SU-DHL-6 (cell line): ENCODE measurements at regions not wholly inside any gene's neighbourhood (a gene's known extent, or its start where the extent isn't known, plus 50 kb on each side); places are given as distances from the start of the nearest gene placed in this dataset.

Experiments
- H2AFZ ChIP-seq: fragments of 200-600 bp; sonication (generic); 2 replicates; pipeline ENCODE4 v1.6.1; 2014; ENCODE audit warnings: low read depth, mild to moderate bottlenecking, moderate library complexity, mixed read lengths, antibody characterized with exemption, low read length; ENCODE audit not compliant: severe bottlenecking
- H3F3A ChIP-seq: fragments of 200-600 bp; shearing (Covaris generic); 2 replicates; pipeline ENCODE4 v1.6.0; 2016; ENCODE audit warnings: antibody characterized with exemption, mild to moderate bottlenecking; ENCODE audit not compliant: insufficient read depth
- H3K27ac ChIP-seq: fragments of 200-600 bp; sonication (generic); 2 replicates; pipeline ENCODE4 v1.5.1; 2016; ENCODE audit warnings: low read depth, mild to moderate bottlenecking, low read length, moderate library complexity, mixed read lengths
- H3K27me3 ChIP-seq: fragments of 200-600 bp; sonication (generic), shearing (Covaris generic); 2 replicates; pipeline ENCODE4 v1.6.0; 2014; ENCODE audit warnings: mild to moderate bottlenecking, low read length
- H3K36me3 ChIP-seq: fragments of 200-600 bp; sonication (generic); 2 replicates; pipeline ENCODE4 v1.6.1; 2014; ENCODE audit warnings: mild to moderate bottlenecking, low read length, mixed read lengths
- H3K4me2 ChIP-seq: fragments of 300-600, 200-600 bp; shearing (Covaris generic), sonication (generic); 2 replicates; pipeline ENCODE4 v1.6.0; 2014; ENCODE audit warnings: low read length, low read depth, mild to moderate bottlenecking; ENCODE audit not compliant: poor library complexity, severe bottlenecking
- H3K4me3 ChIP-seq: fragments of 200-600 bp; sonication (generic); 2 replicates; pipeline ENCODE4 v1.5.1; 2014; ENCODE audit warnings: antibody characterized with exemption, low read length, mild to moderate bottlenecking, mixed read lengths; ENCODE audit not compliant: insufficient read depth, poor library complexity, severe bottlenecking
- H3K79me2 ChIP-seq: fragments of 200-600 bp; sonication (generic); 2 replicates; pipeline ENCODE4 v1.6.1; 2014; ENCODE audit warnings: mild to moderate bottlenecking, low read length, moderate library complexity; ENCODE audit not compliant: insufficient read depth
- H3K9ac ChIP-seq: fragments of 200-600 bp; sonication (generic); 2 replicates; pipeline ENCODE4 v1.7.0; 2014; ENCODE audit warnings: mild to moderate bottlenecking, low read length
- H3K9me2 ChIP-seq: fragments of 200-600 bp; sonication (generic); replicated peaks from 2 replicates; pipeline ENCODE4 v1.6.1; 2014; ENCODE audit warnings: low read length; ENCODE audit not compliant: insufficient read depth
- H3K9me3 ChIP-seq: fragments of 200-600 bp; sonication (generic); 2 replicates; pipeline ENCODE4 v1.6.1; 2014; ENCODE audit warnings: low read length, mixed read lengths; ENCODE audit not compliant: insufficient read depth
- H4K20me1 ChIP-seq: fragments of 200-600 bp; sonication (generic); 2 replicates; pipeline ENCODE4 v1.6.1; 2014; ENCODE audit warnings: low read depth, mild to moderate bottlenecking, antibody characterized with exemption, low read length, moderate library complexity, mixed read lengths
- EZH2phosphoT487 ChIP-seq: fragments of 200-600 bp; sonication (generic), shearing (Covaris generic); conservative IDR thresholded peaks from 2 replicates; pipeline ENCODE4 v1.6.1; 2018; ENCODE audit warnings: mild to moderate bottlenecking, antibody characterized with exemption, low read length, moderate library complexity, mixed read lengths
- TF ChIP-seq, protein P1 (sequence below): fragments of 200-600 bp; sonication (generic); IDR thresholded peaks from one replicate; pipeline ENCODE4 v1.5.1; 2017; ENCODE audit warnings: antibody characterized with exemption, mild to moderate bottlenecking, low read length, moderate library complexity; ENCODE audit not compliant: insufficient read depth, poor library complexity, severe bottlenecking

- no peak overlapping the region for H3K4me2 ChIP-seq
Observed at GRCh38 chr3:106364477-106364876, 495.7 kb upstream of the CBLB start.

DNA sequence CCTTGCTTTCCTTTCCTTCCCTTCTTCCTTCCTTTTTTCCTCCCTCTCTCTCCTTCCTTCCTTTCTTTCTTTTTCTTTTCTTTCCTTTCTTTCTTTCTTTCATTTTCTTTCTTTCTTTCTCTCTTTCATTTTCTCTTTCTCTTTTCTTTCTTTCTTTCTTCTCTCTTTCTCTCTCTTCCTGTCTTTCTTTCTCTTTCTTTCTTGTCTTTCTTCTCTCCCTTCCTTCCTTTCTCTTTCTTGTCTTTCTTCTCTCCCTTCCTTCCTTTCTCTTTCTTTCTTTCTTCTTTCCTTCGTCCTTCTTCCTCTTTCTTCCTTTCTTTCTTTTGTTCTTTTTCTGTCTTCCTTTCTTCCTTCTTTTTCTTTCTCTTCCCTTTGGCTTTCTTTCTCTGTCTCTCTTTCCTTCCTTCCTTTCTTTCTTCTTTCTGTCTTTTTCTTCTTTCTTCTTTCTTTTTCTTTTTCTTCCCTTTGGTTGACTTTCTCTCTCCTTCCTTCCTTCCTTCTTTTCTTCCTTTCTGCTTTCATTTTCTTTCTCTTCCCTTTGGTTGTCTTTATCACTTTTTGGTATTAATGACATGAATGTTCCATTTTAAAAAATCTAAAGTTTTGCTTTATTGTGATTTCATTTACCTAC is 496.4 kb upstream of the CBLB start:
- H3K79me2 ChIP-seq: no peaks in the 10 kb centered on the region
- TF ChIP-seq, protein P1, sequence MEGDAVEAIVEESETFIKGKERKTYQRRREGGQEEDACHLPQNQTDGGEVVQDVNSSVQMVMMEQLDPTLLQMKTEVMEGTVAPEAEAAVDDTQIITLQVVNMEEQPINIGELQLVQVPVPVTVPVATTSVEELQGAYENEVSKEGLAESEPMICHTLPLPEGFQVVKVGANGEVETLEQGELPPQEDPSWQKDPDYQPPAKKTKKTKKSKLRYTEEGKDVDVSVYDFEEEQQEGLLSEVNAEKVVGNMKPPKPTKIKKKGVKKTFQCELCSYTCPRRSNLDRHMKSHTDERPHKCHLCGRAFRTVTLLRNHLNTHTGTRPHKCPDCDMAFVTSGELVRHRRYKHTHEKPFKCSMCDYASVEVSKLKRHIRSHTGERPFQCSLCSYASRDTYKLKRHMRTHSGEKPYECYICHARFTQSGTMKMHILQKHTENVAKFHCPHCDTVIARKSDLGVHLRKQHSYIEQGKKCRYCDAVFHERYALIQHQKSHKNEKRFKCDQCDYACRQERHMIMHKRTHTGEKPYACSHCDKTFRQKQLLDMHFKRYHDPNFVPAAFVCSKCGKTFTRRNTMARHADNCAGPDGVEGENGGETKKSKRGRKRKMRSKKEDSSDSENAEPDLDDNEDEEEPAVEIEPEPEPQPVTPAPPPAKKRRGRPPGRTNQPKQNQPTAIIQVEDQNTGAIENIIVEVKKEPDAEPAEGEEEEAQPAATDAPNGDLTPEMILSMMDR: no peak
- no peak for TF ChIP-seq EZH2phosphoT487
- no peaks in the 10 kb centered on the region for H3F3A ChIP-seq
- H3K9me2 ChIP-seq: no peaks in the 10 kb centered on the region
- H3K4me2 ChIP-seq: peak overlapping the region; percentile 17
- H3K4me3 ChIP-seq: no peak overlapping the region
- H3K9me3 ChIP-seq: no peaks in the 10 kb centered on the region
- H3K36me3 ChIP-seq: no peaks in the 10 kb centered on the region
- H2AFZ ChIP-seq: no peak overlapping the region
- H3K27me3 ChIP-seq: no peaks in the 10 kb centered on the region
- H4K20me1 ChIP-seq: no peaks in the 10 kb centered on the region
- H3K27ac ChIP-seq: no peak overlapping the region
- H3K9ac ChIP-seq: no peak overlapping the region

More at GRCh38 chr3:106364477-106364876, 495.7 kb upstream of the CBLB start:
- no peak overlapping the region for H3K27ac ChIP-seq
- H3K27me3 ChIP-seq: no peaks in the 10 kb centered on the region
- H3K9me2 ChIP-seq: no peaks in the 10 kb centered on the region
- TF ChIP-seq EZH2phosphoT487: no peak
- TF ChIP-seq, protein P1: no peak
- no peaks in the 10 kb centered on the region for H3K79me2 ChIP-seq
- no peaks in the 10 kb centered on the region for H3F3A ChIP-seq
- H2AFZ ChIP-seq: no peak overlapping the region
- no peaks in the 10 kb centered on the region for H3K9me3 ChIP-seq
- no peaks in the 10 kb centered on the region for H3K36me3 ChIP-seq
- H3K4me3 ChIP-seq: no peak overlapping the region
- no peak overlapping the region for H3K9ac ChIP-seq
- H4K20me1 ChIP-seq: no peaks in the 10 kb centered on the region

GRCh38 chr3:106366352-106366751 is 497.5 kb upstream of the CBLB start:
- Histone ChIP-seq H3K9me3 (no peaks in the 10 kb centered on the region), H3K79me2 (no peaks in the 10 kb centered on the region), H3K27me3 (no peaks in the 10 kb centered on the region), H3K36me3 (no peaks in the 10 kb centered on the region), H2AFZ (no peak overlapping the region), H4K20me1 (no peaks in the 10 kb centered on the region), H3K27ac (no peak overlapping the region), H3F3A (no peaks in the 10 kb centered on the region), H3K4me2 (no peak overlapping the region), H3K4me3 (no peak overlapping the region), H3K9me2 (no peaks in the 10 kb centered on the region), H3K9ac (no peak overlapping the region)
- TF ChIP-seq EZH2phosphoT487: no peak
- TF ChIP-seq, protein P1: no peak
